HG02938 (cell line): ENCODE measurements at regions not wholly inside any gene's neighbourhood (a gene's known extent, or its start where the extent isn't known, plus 50 kb on each side); places are given as distances from the start of the nearest gene placed in this dataset.
"Not testable (repeated sequence)": the region's sequence is repeated elsewhere in the genome, so short reads cannot be mapped to it uniquely, and the experiment has no call there.

ENCODE experiments used
- ATAC-seq: cut with Tn5 transposase; IDR thresholded peaks from one replicate; pipeline ENCODE4 v1.9.1; 2021; ENCODE audit warnings: mild to moderate bottlenecking, moderate library complexity; ENCODE audit not compliant: unreplicated experiment

- no peak for ATAC-seq
These were observed 131.9 kb upstream of the NFIA start for GRCh38 chr1:60950224-60951063.

GRCh38 chr1:60949826-60950197, 132.5 kb upstream of the NFIA start:
- ATAC-seq, result no peak

GRCh38 chr1:60949154-60949825, 133.1 kb upstream of the NFIA start:
- no peak for ATAC-seq

GRCh38 chr1:60948486-60948885, 133.9 kb upstream of the NFIA start:
- ATAC-seq, result no peak

- ATAC-seq, result no peak
These were observed 135.0 kb upstream of the NFIA start for GRCh38 chr1:60947367-60947766.

GRCh38 chr1:60942896-60943638, 139.3 kb upstream of the NFIA start:
- no peak for ATAC-seq

GRCh38 chr1:60942291-60942690, 140.1 kb upstream of the NFIA start:
- ATAC-seq, result no peak

GRCh38 chr1:60940685-60941084, 141.7 kb upstream of the NFIA start:
- not testable (repeated sequence) for ATAC-seq

GRCh38 chr1:60937720-60938119, 144.6 kb upstream of the NFIA start:
- no peak for ATAC-seq

GRCh38 chr1:60936591-60937342, 145.6 kb upstream of the NFIA start:
- no peak for ATAC-seq

- no peak for ATAC-seq
These were observed 146.2 kb upstream of the NFIA start for GRCh38 chr1:60936163-60936562.

- no peak for ATAC-seq
These were observed 146.7 kb upstream of the NFIA start for GRCh38 chr1:60935599-60936110.

- ATAC-seq, result no peak
These were observed 152.2 kb upstream of the NFIA start for GRCh38 chr1:60930130-60930529.

- ATAC-seq, result no peak
These were observed 157.2 kb upstream of the NFIA start for GRCh38 chr1:60924964-60925798.

GRCh38 chr1:60924165-60924564, 158.2 kb upstream of the NFIA start:
- no peak for ATAC-seq

- ATAC-seq, result no peak
These were observed 158.8 kb upstream of the NFIA start for GRCh38 chr1:60923389-60924087.

- ATAC-seq, result no peak
These were observed 160.1 kb upstream of the NFIA start for GRCh38 chr1:60922304-60922703.

- no peak for ATAC-seq
These were observed 161.2 kb upstream of the NFIA start for GRCh38 chr1:60921175-60921574.

GRCh38 chr1:60920561-60920960, 161.8 kb upstream of the NFIA start:
- ATAC-seq, result no peak
